ENCODE measurements at regions not wholly inside any gene's neighbourhood (a gene's known extent, or its start where the extent isn't known, plus 50 kb on each side); places are given as distances from the start of the nearest gene placed in this dataset.
"Not testable (repeated sequence)": the region's sequence is repeated elsewhere in the genome, so short reads cannot be mapped to it uniquely, and the experiment has no call there.

GRCh38 chr3:137869022-137869421, 104.9 kb downstream of the SOX14 start:
- Histone ChIP-seq H3K4me1 (ENCODE audit: insufficient read depth, low read length) (no peaks in the 10 kb centered on the region), H3K4me2 (ENCODE audit: low read length) (no peak overlapping the region), H3K79me2 (ENCODE audit: low read length) (no peaks in the 10 kb centered on the region), H3K36me3 (ENCODE audit: low read depth, low read length) (no peaks in the 10 kb centered on the region), H3K9ac (ENCODE audit: low read length) (no peak overlapping the region), H3K27me3 (ENCODE audit: low read length) (no peaks in the 10 kb centered on the region), H4K20me1 (ENCODE audit: low read length) (no peaks in the 10 kb centered on the region), H3K4me3 (ENCODE audit: low read length) (no peak overlapping the region), H3K9me2 (replicated peaks; ENCODE audit: low read length) (no peaks in the 10 kb centered on the region), H3K9me3 (ENCODE audit: low read length) (no peaks in the 10 kb centered on the region), H2AFZ (ENCODE audit: low read length) (no peak overlapping the region), H3F3A (ENCODE audit: low read length, unreplicated experiment) (no peaks in the 10 kb centered on the region), H3K27ac (ENCODE audit: low read length) (no peak overlapping the region)
- no TSS peak for BruUV-seq (replicated peaks)
- DNase-seq (no peak), ATAC-seq (no peak)
- CTCF ChIA-PET, result no interaction called here
- POLR2A ChIA-PET (ENCODE audit: unreplicated experiment), result no interaction called here
- intact Hi-C loops (cut with micrococcal nuclease), result no loop called here
- TF ChIP-seq EZH2phosphoT487 (IDR thresholded peaks at IDR 0.05; ENCODE audit: borderline replicate concordance, low read length), result no peak
- no peak for TF ChIP-seq EZH2 (IDR thresholded peaks at IDR 0.05; ENCODE audit: low read length, unreplicated experiment)
- TF ChIP-seq CTCF (conservative IDR thresholded peaks at IDR 0.05; ENCODE audit: low read depth, low read length), result no peak

- H3K4me1 ChIP-seq (ENCODE audit: insufficient read depth, low read length); H3K36me3 ChIP-seq (ENCODE audit: low read depth, low read length); H3K79me2 ChIP-seq (ENCODE audit: low read length); H3F3A ChIP-seq (ENCODE audit: low read length, unreplicated experiment); H3K27ac ChIP-seq (ENCODE audit: low read length); ATAC-seq; H4K20me1 ChIP-seq (ENCODE audit: low read length); H3K9ac ChIP-seq (ENCODE audit: low read length); CTCF ChIA-PET; intact Hi-C loops (cut with micrococcal nuclease); H3K9me3 ChIP-seq (ENCODE audit: low read length); H3K9me2 ChIP-seq (replicated peaks; ENCODE audit: low read length); DNase-seq; H3K4me3 ChIP-seq (ENCODE audit: low read length); H2AFZ ChIP-seq (ENCODE audit: low read length); H3K27me3 ChIP-seq (ENCODE audit: low read length); H3K4me2 ChIP-seq (ENCODE audit: low read length); POLR2A ChIA-PET (ENCODE audit: unreplicated experiment); BruUV-seq (replicated peaks): not testable (repeated sequence)
Measured at GRCh38 chr3:137872589-137872988, 108.5 kb downstream of the SOX14 start.

DNA sequence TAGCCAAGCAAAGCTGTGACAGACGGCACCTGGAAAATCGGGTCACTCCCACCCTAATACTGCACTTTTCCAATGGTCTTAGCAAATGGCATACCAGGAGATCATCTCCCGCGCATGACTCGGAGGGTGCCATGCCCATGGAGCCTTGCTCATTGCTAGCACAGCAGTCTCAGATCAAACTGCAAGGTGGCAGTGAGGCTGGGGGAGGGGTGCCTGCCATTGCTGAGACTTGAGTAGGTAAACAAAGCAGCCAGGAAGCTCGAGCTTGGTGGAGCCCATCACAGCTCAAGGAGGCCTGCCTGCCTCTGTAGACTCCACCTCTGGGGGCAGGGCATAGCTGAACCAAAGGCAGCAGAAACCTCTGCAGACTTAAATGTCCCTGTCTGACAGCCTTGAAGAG, 113.1 kb upstream of the CLDN18 start:
- H3K9me2 ChIP-seq (replicated peaks; ENCODE audit: low read length); BruUV-seq (replicated peaks); intact Hi-C loops (cut with micrococcal nuclease); CTCF ChIA-PET; H3K4me2 ChIP-seq (ENCODE audit: low read length); H3K27ac ChIP-seq (ENCODE audit: low read length); H3K4me3 ChIP-seq (ENCODE audit: low read length); H4K20me1 ChIP-seq (ENCODE audit: low read length); H3K9ac ChIP-seq (ENCODE audit: low read length); H2AFZ ChIP-seq (ENCODE audit: low read length); POLR2A ChIA-PET (ENCODE audit: unreplicated experiment); H3K79me2 ChIP-seq (ENCODE audit: low read length); H3K4me1 ChIP-seq (ENCODE audit: insufficient read depth, low read length); H3K36me3 ChIP-seq (ENCODE audit: low read depth, low read length); DNase-seq; H3F3A ChIP-seq (ENCODE audit: low read length, unreplicated experiment); H3K27me3 ChIP-seq (ENCODE audit: low read length); ATAC-seq; H3K9me3 ChIP-seq (ENCODE audit: low read length): not testable (repeated sequence)

DNA sequence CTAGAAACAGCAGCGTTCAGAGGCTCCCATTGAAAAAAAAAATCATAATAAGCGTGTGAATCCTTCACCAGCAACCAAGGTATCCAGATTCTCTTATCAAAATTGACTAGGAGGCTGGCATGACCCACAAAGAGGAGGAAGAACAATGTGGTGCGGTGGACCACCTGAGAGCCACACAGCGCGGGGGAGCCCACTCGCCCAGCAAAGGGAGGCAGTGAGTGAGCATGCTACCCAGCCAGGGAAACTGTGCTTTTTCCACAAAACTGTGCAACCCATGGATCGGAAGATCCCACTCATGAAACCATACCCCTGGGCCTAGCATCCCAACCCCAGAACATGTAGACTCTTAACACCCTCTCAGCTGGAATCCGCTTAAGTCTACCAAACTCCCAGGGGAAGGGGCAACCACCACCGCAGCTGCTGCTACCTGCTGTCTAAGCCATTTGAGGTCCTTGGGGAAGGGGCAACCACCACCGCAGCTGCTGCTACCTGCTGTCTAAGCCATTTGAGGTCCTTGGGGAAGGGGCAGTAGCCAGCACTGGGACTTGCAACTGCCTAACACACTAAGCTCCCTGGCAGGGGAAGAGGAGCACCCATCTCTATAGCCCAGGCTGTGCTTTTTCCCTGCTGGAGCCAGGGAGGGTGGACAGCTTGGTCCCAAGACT, 102.8 kb upstream of the CLDN18 start:
- Histone ChIP-seq H3K79me2 (ENCODE audit: low read length) (no peaks in the 10 kb centered on the region), H3K4me3 (ENCODE audit: low read length) (no peak overlapping the region), H3K4me1 (ENCODE audit: insufficient read depth, low read length) (no peaks in the 10 kb centered on the region), H3K27me3 (ENCODE audit: low read length) (no peaks in the 10 kb centered on the region), H3K36me3 (ENCODE audit: low read depth, low read length) (no peaks in the 10 kb centered on the region), H3K4me2 (ENCODE audit: low read length) (no peak overlapping the region), H4K20me1 (ENCODE audit: low read length) (no peaks in the 10 kb centered on the region), H3K9me3 (ENCODE audit: low read length) (no peaks in the 10 kb centered on the region), H3K9me2 (replicated peaks; ENCODE audit: low read length) (no peaks in the 10 kb centered on the region), H3K9ac (ENCODE audit: low read length) (no peak overlapping the region), H3K27ac (ENCODE audit: low read length) (no peak overlapping the region), H2AFZ (ENCODE audit: low read length) (no peak overlapping the region), H3F3A (ENCODE audit: low read length, unreplicated experiment) (no peaks in the 10 kb centered on the region)
- ChIA-PET CTCF (no interaction called here), POLR2A (ENCODE audit: unreplicated experiment) (no interaction called here)
- DNase-seq (no peak), ATAC-seq (no peak)
- no TSS peak for BruUV-seq (replicated peaks)
- TF ChIP-seq CTCF (conservative IDR thresholded peaks at IDR 0.05; ENCODE audit: low read depth, low read length) (no peak), EZH2phosphoT487 (IDR thresholded peaks at IDR 0.05; ENCODE audit: borderline replicate concordance, low read length) (no peak), EZH2 (IDR thresholded peaks at IDR 0.05; ENCODE audit: low read length, unreplicated experiment) (no peak)
- intact Hi-C loops (cut with micrococcal nuclease), result no loop called here
